ENCODE measurements at regions not wholly inside any gene's neighbourhood (a gene's known extent, or its start where the extent isn't known, plus 50 kb on each side); places are given as distances from the start of the nearest gene placed in this dataset.
"Not testable (repeated sequence)": the region's sequence is repeated elsewhere in the genome, so short reads cannot be mapped to it uniquely, and the experiment has no call there.

DNA sequence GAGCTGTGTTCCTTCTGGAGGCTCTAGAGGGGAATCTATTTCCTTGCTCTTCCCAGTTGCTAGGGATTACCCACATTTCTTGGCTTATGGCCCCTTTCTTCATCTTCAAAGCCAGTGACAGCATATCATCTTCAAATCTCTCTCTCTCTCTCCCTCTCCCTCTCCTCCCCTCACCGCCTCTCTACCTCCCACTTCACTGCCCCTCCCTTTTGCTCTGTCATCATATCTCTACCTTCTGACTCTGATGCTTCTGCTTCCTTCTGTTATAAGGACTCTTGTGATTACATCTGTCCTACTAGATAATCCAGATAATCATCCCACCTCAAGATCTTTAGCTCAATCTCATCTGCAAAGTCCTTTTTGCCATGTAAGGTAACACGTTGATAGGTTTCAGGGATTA lies 93.1 kb upstream of the TEX13D start:
- no peak for DNase-seq

DNA sequence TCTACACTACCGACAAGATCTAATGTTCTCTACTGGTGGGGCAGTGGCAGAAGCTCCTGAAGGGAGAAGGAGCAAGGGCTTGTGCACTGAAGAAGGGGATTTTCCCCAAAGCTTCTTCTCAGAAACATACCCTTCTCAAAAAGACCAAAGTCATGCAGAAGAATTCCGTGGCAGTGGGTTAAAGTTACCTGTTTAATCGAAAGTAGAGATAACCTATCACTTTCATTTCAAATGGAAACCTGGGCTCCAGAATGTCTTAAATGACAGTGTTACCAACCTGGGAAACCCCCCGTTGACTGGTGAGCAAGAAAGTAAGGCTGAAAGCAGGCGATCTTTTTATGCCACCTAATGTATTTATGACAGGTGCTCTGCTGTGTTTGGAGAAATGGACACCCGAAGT lies 92.5 kb upstream of the TEX13D start:
- no peak for DNase-seq

DNA sequence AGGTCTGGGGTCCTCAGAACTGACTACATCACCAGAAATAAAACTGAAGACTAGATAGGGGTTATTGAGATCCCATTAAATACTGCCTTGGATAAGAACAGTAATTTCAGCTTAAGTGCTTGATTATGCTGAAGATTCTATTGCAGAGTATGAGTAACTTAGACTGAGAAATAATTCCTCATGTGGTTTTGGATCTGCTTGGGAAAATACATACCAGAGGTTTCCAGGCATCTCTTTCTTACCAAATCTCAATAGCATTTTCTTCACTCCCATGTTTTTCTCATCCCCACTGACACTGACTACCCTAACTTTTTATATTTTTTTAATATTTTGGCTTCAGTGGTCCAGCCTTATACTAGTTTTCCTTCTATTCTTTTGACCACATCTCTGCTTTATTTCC lies 92.0 kb upstream of the TEX13D start:
- DNase-seq: no peak

DNA sequence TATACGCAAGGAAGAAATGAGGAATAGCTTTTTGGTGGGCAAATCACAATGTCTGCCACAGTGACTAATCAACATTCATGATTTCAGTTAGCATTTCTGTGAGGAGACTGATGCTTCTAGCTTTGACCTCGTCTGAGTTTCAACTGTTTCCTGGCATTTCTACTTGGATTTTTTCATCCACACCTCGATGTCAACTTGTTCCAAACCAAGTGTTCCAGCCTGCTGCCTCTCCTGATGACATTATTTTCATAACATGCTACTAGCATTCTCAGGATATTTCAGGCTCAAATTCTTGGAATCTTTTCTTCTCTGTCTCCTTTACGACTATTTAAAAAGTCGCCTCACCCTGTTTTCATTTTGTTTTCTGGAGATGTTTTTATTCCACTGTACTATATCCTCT lies 90.3 kb upstream of the TEX13D start:
- DNase-seq: no peak

DNA sequence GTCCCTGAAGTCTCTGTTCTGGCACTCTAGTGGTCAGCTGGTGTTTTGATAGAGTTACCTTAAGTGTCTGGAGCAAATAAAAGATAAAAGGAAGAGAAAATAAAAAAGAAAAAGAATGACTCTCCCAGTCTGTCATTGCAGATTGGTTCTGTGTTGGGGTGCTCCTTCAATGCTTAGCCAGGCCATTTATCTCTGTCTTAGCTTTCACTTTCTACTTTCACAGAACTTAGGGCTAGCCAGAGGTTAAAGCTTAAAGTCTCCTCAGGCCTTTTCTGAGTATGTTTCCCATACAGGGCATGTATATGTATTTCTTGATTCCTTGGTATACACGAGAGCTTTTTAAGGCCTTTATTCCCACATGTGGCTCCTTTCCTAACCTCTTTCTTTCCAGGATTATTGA lies 83.1 kb upstream of the TEX13D start:
- no peak for DNase-seq

DNA sequence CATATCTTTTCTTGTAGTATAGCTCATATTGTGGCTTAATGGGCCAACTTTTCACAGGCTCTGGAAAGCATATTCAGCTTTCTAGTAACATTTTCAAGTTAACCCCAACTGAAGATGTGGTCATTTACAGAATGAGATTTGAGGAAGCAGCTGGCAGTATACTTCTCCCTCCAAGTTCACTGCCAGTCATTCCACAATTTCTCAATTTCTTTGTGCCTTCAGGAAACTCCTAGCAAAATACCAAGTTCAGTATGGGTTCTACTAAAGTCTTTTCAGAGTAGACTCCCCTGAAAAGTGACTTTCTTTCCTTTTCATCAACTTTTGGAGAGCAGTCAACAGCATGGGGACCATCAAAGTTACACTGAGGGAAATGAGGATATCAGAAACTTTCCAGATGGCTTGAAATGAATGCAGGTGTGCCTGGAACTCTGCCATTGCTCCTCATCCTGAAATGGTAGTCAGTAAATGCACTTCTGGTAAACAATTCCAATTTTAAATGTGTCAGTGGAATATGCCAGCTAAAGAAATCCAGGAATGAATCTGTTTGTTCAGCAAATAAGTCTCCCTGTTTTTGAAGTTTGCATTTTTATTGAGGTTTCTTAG lies 81.5 kb upstream of the TEX13D start:
- DNase-seq: no peak

DNA sequence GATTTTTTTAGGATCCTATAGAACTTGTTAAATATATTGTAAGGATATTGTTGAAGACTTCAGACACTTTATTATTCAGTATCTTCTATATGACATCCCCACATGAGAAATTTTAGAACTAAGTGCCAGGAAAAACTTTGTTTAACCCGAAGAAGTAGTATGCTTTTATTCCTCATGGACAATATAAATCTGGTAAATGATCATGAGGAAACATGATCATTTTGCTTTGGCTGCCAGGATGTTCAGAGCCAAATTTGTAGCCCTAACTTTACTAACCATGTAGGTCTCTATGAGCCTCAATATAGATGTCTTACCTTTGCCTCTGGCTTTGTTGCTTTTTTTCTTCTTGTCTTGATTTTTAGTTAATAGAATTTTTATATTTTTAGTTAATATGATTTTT lies 77.8 kb upstream of the TEX13D start:
- no peak for DNase-seq

DNA sequence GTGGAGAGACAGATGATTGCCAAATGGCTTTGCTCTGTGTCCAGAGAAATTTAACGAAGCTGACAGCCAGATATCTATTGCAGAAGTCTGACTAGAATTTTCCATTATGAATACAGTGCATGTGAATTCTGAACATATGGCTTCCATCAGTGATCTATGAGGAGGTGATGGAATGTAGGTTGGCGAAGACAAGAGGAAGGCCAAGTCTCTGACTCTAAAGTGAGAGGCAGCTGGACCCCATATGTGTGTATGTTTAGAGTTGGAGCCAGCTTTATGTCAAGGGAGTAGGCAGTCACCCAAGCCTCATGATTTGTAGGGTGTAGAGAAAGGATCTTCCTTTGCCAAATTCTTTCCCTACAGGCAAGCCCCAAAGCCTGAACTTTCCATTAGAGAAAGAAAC lies 76.2 kb upstream of the TEX13D start:
- DNase-seq: no peak

DNA sequence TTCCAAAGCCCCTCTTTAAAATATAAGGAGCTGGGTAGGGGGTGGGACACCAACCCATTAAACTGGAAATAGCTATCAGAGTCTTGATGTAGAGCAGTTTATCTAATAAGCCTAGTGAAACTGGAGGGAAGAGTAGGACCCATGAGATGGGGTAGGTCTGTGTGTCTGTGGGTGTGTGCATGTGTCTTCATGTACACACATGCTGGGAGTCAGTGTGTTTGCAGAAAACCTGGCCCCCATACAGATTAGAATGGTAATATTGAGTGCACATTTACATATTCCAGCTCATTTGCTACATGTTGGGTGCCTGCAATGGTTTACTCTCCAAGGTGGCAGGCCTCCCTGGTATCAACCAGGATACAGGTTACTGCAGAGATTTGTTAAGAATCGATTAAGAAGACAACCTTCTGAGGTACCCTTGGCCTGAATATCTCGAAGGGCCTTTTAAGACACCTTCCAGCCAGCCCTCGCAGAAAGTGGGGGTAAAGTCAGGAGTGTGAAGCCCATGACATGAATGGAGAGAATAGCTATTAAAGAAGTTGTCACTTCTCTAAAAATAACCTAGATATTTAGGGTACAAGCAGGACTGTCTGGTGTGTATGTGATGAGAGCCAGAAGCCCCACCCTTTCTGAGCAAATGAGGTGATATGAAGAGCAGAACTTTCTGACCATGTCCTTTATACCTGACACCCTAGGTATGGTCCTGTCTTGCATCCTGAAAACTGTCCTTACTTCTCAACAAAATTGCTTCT lies 75.7 kb upstream of the TEX13D start:
- DNase-seq: no peak

DNA sequence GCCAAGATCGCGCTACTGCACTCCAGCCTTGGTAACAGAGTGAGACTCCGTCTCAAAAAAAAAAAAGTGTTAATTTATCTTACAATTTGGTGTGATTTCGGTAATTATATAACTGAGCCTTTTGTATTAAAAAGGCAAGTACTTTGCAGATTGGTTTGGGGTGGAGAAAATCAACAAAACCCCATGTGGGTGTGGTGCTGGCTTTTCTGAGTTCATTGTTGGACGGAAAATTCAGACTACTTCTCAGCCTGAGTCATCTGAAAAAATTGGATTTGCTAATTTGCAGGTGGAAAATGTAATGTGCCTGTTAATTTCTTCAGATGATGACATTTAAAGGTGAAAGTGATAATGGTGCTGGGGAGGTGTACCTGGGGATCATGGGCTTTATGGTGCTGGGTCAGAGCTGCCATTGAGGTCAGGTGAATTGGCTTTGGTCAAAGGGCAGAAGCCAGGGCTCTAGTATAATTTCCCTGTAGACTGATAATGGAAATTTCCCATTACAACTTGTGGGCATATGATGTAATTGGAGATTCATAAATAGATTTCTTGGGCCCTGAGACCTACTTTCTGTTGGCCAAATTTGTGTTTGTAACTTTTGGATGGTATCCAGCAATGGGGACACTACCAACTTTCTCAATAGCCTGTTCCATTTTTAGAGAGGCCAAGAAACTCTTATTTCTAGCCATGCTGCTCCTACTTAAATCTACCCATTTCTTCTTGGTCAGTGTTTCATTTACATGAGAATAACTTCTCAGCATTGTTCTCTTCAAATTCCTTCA lies 74.3 kb upstream of the TEX13D start:
- DNase-seq: no peak

DNA sequence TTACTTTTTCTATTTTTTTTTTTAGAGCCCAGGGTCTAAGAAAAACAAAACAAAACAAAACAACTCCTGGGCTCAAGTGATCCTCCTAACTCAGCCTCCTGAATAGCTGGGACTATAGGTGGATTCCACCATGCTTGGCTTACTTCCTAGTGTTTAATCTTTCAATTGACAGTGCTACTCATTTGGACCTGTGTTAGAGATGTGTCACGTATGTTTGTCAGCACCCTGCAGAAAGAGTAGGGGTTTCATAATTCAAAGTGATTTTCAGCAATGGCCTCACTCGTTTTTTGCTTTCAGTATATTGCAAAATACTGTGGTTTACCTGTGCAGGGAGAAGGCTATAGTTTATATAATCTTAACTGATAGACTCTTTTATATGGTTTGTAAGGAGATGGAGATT lies 71.6 kb upstream of the TEX13D start:
- no peak for DNase-seq

DNA sequence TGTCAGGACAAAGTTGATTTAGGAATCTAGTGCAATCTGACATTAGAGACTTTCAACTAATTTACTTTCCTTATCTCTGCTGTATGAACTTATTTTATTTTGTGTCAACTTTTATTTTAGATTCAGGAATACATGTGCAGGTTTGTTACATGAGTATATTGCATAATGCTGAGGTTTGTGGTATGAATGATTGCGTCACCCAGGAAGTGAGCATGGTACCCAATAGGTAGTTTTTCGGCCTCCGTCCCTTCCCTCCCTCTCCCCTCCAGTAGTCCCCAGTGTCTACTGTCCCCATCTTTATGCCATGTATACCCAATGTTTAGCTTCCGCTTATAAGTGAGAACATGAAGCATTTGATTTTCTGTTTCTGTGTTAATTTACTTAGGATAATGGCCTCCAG lies 68.7 kb upstream of the TEX13D start:
- no peak for DNase-seq

DNA sequence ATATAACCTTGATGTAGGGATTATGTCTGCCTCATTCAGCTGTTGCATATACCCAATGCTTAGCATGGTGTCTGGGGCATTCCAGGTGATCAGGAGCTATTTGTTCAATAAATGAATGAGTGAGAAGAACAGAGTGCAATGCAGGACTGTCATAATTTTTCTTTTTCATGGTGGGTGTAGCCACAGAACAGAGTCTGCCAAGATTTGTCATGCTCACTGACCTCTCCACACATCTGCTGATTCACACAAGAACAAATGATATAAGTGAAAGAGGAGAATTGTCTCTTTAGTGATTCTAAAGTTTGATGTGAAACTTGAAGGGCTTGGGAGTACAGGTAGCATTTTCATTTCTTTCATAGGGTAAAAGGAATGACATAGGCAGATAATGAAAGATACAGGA lies 64.4 kb upstream of the TEX13D start:
- no peak for DNase-seq

DNA sequence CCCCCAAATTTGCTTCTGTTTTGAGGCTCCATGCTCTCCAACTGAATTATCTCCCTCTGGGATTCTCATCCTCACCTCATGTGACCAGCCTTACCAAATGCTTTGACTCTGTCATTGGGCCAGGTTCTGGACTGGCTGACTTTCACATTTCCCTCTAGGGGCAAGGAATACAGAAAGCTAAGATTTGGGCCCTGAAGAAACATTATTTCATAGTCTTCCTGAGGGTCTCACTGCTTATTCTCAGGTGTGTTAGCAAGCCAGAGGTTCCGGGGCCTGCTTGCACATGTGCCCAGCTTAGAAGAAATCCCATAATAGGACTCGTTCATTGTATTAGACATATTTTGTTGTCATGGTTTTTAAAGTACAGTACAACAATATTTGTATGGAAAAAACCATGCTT lies 62.6 kb upstream of the TEX13D start:
- DNase-seq: no peak

DNA sequence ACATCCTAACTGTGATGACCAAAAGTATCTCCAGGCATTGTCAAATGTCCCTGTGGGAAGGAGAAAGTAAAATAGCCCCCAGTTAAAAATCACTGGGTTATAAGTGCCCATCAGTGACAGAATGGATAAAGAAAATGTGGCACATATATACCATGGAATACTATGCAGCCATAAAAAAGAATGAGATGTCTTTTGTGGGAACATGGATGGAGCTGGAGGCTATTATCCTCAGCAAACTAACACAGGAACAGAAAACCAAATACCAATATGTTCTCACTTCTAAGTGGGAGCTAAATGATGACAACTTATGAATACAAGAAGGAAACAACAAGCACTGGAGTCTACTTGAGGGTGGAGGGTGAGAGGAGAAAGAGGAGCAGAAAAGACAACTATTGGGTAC lies 60.9 kb upstream of the TEX13D start:
- DNase-seq: not testable (repeated sequence)

DNA sequence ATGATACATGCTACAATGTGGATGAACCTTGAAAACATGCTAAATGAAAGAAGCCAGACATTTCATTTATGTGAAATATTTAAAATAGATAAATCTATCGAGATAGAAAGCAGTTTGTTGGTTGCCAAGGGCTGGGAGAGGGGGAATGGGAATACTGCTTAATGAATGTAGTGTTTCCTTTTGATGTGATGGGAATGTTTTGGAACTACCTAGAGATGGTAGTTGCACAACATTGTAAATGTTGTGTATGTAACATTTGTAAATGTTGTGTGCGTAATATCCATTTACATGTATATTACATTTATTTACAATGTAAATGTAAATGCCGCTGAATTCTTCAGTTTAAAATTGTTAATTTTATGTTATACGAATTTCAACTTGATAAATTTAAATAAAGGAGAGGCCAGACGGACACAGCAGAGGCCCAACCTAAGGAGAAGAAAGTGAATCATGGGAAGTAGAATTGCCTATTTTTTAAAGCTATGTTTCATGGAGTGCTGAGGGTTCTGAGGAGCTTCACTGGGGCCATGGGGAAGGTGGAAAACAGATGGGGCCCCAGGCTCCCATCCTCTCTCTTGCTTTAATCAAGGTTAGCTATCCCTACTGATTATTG lies 60.0 kb upstream of the TEX13D start:
- no peak for DNase-seq

DNA sequence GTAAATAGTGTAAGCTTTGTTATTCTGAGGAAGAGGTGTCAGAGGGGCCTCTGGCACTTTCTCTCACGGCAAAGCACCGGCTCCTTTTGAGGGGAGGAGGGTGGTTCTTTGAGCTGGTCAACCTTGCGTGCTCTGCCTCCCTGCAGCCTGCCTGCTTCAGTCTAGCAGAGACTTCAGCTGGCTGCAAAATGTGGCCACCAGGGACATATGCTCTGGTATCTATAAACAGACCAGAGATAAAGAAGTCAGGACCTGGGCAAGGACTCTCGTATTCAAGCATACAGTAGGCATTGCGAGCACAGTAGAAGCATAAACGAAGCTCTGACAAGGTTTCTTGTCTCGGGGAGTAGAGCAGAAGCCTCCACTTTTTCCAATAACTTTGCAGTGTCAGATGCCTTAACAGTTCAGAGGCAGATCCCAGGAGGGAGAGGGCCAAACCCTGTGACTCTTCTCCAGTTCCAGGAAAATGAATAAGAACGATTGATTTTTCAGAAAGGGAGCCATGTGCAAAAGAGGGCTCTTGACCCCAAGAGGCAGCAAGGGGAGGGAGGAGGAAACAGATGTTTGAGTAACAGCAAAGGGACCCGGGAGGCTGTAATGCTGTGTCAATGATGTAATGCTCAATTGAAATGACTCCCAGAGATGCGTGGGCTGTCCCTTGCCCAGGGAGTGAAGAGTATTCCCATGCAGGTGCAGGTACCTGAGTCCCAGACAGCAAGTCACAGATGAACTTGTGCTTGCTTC lies 57.9 kb upstream of the TEX13D start:
- no peak for DNase-seq

DNA sequence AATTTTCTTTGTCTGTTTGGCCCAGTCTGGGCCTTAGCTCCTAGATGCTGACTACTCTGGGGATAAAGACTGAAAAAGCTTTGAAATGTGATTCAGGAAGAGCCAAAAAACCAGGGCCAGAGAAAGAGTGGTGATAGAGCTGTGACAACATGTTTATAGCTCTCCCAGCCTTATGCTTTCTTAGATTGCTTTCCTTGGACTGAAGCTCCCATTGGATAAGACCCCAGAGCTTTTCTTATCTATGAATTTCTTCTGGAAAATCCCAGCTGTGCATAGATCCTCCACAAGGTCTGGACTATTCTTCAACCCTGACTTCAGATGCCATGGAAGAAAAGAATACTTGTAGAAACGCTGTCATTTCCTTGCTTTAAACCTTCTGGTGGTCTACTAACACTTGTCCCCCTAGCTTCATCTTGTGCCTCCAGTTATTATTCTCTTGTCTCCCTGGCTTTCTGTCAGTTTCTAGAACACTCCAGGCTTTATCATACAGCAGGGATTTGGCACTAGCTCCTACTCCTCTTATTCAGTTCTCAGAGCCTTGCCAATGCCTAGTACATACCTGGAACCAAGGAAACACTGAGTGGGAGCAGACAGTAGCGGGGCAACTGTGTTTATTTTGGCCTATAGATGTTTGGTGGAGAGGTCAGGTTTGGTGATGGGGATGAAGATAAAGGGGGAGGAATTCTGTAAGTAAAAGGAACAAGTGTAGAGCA lies 57.1 kb upstream of the TEX13D start:
- DNase-seq: no peak

DNA sequence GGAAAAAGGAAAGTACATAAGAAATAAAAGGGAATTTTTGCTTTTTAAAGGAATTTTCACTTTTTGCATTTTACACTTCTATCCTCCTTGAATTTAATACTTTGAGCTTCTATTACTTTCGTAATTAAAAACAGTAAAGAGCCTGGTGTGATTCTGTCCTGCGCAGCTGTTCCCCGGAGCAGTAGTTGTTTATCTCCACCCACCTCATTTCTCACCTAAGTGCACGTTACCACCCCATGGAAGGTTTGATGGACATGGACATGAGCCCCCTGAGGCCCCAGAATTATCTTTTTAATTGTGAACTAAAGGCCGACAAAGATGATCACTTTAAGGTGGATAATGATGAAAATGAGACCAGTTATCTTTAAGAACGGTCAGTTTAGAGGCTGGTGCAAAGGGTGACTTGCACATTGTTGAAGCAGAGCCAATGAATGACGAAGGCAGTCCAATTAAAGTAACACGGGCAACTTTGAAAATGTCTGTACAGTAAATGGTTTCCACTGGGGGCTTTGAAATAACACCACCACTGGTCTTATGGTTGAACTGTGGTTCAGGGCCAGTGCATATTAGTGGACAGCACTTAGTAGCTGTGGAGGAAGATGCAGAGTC lies 52.1 kb upstream of the TEX13D start:
- no peak for DNase-seq

DNA sequence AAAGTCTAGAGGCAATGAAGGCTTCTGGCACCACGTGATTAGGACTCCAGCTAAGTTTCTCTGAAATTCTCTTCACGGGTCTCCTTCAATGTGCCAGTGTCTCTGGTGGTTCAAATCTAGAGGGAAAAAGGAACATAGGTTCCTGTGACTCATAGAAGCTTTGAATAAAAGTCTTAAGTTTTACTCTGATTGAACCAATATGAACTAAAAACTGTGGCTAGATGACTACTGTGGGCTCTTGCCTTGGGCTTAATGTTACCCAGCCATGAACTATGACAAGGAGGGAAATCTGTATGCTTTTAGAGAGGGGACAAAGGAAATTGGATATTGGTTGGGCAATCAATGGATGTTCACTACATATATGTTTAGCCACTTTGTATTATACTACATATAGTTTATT lies 49.9 kb upstream of the TEX13D start:
- DNase-seq: no peak
